Panc1 (cell line): ENCODE measurements at regions not wholly inside any gene's neighbourhood (a gene's known extent, or its start where the extent isn't known, plus 50 kb on each side); places are given as distances from the start of the nearest gene placed in this dataset.

ENCODE experiments used
- ATAC-seq: fragments of 200-7000 bp; cut with Tn5 transposase; 2 replicates; pipeline ENCODE4 v1.9.1; 2020; ENCODE audit warnings: mild to moderate bottlenecking, moderate library complexity
- BruUV-seq: library from RNA; stranded (reverse); fragments of 400-500 nt; replicated peaks from 2 replicates; lab custom pipeline; 2021; lab: Mats Ljungman, UMichigan
- CTCF ChIA-PET: fragments of 300-600 bp; sonication (Branson Sonifier 250); formaldehyde crosslinking; loops from one replicate; lab custom pipeline; 2022; ENCODE audit warnings: antibody characterized with exemption; lab: Charles Lee
- POLR2A ChIA-PET: fragments of 300-600 bp; sonication (Branson Sonifier 250); formaldehyde crosslinking; loops from one replicate; lab custom pipeline; 2022; ENCODE audit warnings: antibody characterized with exemption; lab: Charles Lee
- DNase-seq: peaks from one replicate; pipeline ENCODE4 v3.0.0-alpha.2; 2010; ENCODE audit warnings: low read depth, low spot score
- H3K27ac ChIP-seq: 2 replicates; pipeline ENCODE4 v1.5.1; 2011; ENCODE audit warnings: mild to moderate bottlenecking, low read length, inconsistent platforms
- H3K27me3 ChIP-seq: fragments of 200-500 bp; sonication (Bioruptor generic); 2 replicates; pipeline ENCODE4 v1.6.0; 2014; ENCODE audit warnings: low read length, inconsistent platforms; ENCODE audit not compliant: control insufficient read depth, insufficient read depth
- H3K36me3 ChIP-seq: fragments of 200-500 bp; sonication (Bioruptor generic); 2 replicates; pipeline ENCODE4 v1.5.1; 2014; ENCODE audit warnings: inconsistent platforms, mild to moderate bottlenecking, low read length, moderate library complexity; ENCODE audit not compliant: control insufficient read depth, insufficient read depth
- H3K4me1 ChIP-seq: 2 replicates; pipeline ENCODE4 v1.5.1; 2011; ENCODE audit warnings: inconsistent platforms, mild to moderate bottlenecking, low read length, moderate library complexity; ENCODE audit not compliant: control insufficient read depth, insufficient read depth
- H3K4me3 ChIP-seq, 2 experiments: 2 replicates each; pipeline ENCODE4 v1.5.1; 2011 to 2012; ENCODE audit warnings: low read depth in 2 of 2, low read length in 2 of 2, mild to moderate bottlenecking in 2 of 2, inconsistent platforms in 1 of 2, moderate library complexity in 1 of 2
- H3K9me3 ChIP-seq: fragments of 200-500 bp; sonication (Bioruptor generic); 2 replicates; pipeline ENCODE4 v1.5.1; 2014; ENCODE audit warnings: low read depth, mild to moderate bottlenecking, inconsistent platforms, low read length, moderate library complexity; ENCODE audit not compliant: control insufficient read depth, insufficient read depth
- POLR2AphosphoS5 ChIP-seq: IDR thresholded peaks from 2 replicates; pipeline ENCODE4 v1.6.1; 2012; ENCODE audit warnings: mild to moderate bottlenecking, low read depth, low read length, moderate library complexity
- SIN3A ChIP-seq: IDR thresholded peaks from 2 replicates; pipeline ENCODE4 v1.6.1; 2012; ENCODE audit warnings: low read depth, mild to moderate bottlenecking, low read length, moderate library complexity, borderline replicate concordance; ENCODE audit not compliant: insufficient read depth
- TCF7L2 ChIP-seq: IDR thresholded peaks from 2 replicates; pipeline ENCODE4 v1.6.1; 2011; ENCODE audit warnings: mild to moderate bottlenecking, low read depth, low read length, inconsistent platforms
- in situ Hi-C: cut with HindIII; loops from 2 replicates; pipeline ENCODE4 v1.10.0; 2016; ENCODE audit warnings: low sequenced_read_pairs, low pct_unique_long_range_greater_than_20kb
- intact Hi-C: fragments of 100-400 bp; cut with micrococcal nuclease; formaldehyde crosslinking; loops from one replicate; pipeline ENCODE4 v1.10.0; 2022; ENCODE audit not compliant: unreplicated experiment
- TF ChIP-seq, protein P1 (sequence below), 2 experiments: IDR thresholded peaks; 2 replicates each; pipeline ENCODE4 v1.6.1; 2011 to 2012; ENCODE audit warnings: low read depth in 2 of 2, control low read depth in 1 of 2, low read length in 1 of 2, mild to moderate bottlenecking in 1 of 2, moderate library complexity in 1 of 2; ENCODE audit not compliant: insufficient read depth in 1 of 2
- TF ChIP-seq, protein P2 (sequence below): fragments of 450-650 bp; IDR thresholded peaks from 2 replicates; pipeline ENCODE4 v1.5.1; 2017; ENCODE audit warnings: mild to moderate bottlenecking

DNA sequence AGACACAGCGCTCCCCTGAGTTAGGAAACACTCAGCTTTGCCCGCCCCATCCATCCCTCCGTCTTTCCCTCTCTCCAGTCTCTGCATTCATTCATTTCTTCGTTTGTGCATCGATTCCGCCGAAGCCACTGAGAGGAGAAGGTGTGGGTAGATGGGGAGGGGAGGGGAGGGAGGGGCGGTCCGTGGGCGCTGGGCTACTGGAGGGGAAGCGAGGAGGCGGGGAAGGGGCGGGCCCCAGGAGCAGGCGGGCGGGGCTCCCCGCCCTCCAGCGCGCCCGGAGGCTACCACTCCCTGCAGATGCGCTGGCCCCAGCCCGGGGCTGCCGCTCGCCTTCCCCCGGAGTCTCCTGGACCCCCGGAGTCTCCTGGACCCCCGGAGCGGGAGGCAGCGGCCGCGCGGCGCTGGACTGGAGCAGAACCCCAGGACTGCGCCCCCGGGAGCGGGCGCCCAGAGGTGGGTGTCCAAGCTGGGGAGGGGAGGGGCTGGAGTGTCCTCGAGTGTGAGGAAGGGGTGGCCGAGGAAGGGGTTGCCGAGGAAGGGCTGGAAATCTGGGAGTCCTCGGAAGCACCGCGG is 159.5 kb downstream of the C9orf152 start:
- H3K4me1 ChIP-seq = no peaks in the 10 kb centered on the region
- H3K9me3 ChIP-seq = no peaks in the 10 kb centered on the region
- in situ Hi-C loops (no loop called here), intact Hi-C loops (no loop called here)
- ChIA-PET POLR2A (no interaction called here), CTCF (no interaction called here)
- TF ChIP-seq, protein P1, sequence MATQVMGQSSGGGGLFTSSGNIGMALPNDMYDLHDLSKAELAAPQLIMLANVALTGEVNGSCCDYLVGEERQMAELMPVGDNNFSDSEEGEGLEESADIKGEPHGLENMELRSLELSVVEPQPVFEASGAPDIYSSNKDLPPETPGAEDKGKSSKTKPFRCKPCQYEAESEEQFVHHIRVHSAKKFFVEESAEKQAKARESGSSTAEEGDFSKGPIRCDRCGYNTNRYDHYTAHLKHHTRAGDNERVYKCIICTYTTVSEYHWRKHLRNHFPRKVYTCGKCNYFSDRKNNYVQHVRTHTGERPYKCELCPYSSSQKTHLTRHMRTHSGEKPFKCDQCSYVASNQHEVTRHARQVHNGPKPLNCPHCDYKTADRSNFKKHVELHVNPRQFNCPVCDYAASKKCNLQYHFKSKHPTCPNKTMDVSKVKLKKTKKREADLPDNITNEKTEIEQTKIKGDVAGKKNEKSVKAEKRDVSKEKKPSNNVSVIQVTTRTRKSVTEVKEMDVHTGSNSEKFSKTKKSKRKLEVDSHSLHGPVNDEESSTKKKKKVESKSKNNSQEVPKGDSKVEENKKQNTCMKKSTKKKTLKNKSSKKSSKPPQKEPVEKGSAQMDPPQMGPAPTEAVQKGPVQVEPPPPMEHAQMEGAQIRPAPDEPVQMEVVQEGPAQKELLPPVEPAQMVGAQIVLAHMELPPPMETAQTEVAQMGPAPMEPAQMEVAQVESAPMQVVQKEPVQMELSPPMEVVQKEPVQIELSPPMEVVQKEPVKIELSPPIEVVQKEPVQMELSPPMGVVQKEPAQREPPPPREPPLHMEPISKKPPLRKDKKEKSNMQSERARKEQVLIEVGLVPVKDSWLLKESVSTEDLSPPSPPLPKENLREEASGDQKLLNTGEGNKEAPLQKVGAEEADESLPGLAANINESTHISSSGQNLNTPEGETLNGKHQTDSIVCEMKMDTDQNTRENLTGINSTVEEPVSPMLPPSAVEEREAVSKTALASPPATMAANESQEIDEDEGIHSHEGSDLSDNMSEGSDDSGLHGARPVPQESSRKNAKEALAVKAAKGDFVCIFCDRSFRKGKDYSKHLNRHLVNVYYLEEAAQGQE (IDR thresholded peaks at IDR 0.05; ENCODE audit: insufficient read depth in 1 of 2, low read depth in 2 of 2, low read length in 1 of 2) = no peak
- TF ChIP-seq SIN3A (no peak), TCF7L2 (no peak), POLR2AphosphoS5 (no peak)
- TF ChIP-seq, protein P2, sequence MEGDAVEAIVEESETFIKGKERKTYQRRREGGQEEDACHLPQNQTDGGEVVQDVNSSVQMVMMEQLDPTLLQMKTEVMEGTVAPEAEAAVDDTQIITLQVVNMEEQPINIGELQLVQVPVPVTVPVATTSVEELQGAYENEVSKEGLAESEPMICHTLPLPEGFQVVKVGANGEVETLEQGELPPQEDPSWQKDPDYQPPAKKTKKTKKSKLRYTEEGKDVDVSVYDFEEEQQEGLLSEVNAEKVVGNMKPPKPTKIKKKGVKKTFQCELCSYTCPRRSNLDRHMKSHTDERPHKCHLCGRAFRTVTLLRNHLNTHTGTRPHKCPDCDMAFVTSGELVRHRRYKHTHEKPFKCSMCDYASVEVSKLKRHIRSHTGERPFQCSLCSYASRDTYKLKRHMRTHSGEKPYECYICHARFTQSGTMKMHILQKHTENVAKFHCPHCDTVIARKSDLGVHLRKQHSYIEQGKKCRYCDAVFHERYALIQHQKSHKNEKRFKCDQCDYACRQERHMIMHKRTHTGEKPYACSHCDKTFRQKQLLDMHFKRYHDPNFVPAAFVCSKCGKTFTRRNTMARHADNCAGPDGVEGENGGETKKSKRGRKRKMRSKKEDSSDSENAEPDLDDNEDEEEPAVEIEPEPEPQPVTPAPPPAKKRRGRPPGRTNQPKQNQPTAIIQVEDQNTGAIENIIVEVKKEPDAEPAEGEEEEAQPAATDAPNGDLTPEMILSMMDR = no peak
- H3K4me3 ChIP-seq = peak overlapping the region; percentile 57 to 77
- no peak overlapping the region for H3K27ac ChIP-seq
- BruUV-seq = no TSS peak
- DNase-seq = no peak
- no peaks in the 10 kb centered on the region; the same call in 1 of the 2 replicates for H3K27me3 ChIP-seq
- peak; percentile 91 for ATAC-seq
- H3K36me3 ChIP-seq = no peaks in the 10 kb centered on the region

DNA sequence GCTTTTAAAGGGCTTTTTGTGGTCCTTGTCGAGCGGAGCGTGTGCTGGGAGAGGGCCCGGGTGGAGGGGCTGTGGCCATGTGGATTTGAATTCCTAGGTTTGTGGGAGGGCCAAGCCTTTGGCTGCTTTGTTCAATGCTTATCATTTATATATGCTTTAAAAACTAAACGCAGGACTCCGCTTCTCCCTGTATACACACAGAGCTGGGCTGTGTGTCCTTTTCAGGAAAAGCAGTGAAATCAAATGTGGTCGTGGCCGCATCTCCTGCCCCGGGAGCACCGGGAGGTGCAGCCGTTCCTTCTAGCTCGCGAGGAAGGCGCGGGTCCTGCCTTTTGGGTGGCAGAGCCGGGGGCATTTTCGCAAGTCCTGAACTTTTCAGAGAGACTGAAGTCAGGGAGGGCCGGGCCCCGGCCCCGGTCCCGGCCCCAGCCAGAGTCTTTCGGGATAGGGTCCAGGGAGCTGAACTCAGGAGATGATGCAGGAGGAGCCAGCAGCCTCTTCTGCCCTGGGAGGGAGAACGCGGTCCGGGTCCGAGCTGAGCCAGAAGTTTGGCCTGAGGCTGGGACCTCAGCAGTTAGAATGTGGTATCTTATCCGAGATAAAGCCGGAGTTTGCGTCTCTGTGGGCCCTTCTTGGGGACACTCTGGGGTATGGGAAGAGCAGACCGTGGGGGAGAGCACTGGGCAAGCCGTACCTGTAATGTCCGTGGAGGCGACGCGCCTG is 158.8 kb downstream of the C9orf152 start:
- intact Hi-C loops = no loop called here
- peak overlapping the region; percentile 57 to 77 for H3K4me3 ChIP-seq
- H3K27ac ChIP-seq = no peak overlapping the region
- ATAC-seq (peak; percentile 67), DNase-seq (no peak)
- no peaks in the 10 kb centered on the region for H3K9me3 ChIP-seq
- no peaks in the 10 kb centered on the region; the same call in 1 of the 2 replicates for H3K27me3 ChIP-seq
- CTCF ChIA-PET = no interaction called here
- TF ChIP-seq, protein P1 (IDR thresholded peaks at IDR 0.05; ENCODE audit: insufficient read depth in 1 of 2, low read depth in 2 of 2, low read length in 1 of 2) = no peak
- TF ChIP-seq SIN3A (no peak), TCF7L2 (no peak), POLR2AphosphoS5 (no peak)
- TF ChIP-seq, protein P2 = no peak
- POLR2A ChIA-PET = no interaction called here
- no peaks in the 10 kb centered on the region for H3K36me3 ChIP-seq
- no TSS peak for BruUV-seq
- H3K4me1 ChIP-seq = no peaks in the 10 kb centered on the region
- in situ Hi-C loops = no loop called here
